ENCODE measurements at regions not wholly inside any gene's neighbourhood (a gene's known extent, or its start where the extent isn't known, plus 50 kb on each side); places are given as distances from the start of the nearest gene placed in this dataset.

GRCh38 chr10:30176776-30177533, 117.6 kb upstream of the JCAD start:
- no peak overlapping the region for H3K4me3 ChIP-seq (replicated peaks; ENCODE audit: low read depth, low read length)
- TF ChIP-seq CTCF (IDR thresholded peaks at IDR 0.05; ENCODE audit: low read depth, low read length, missing control alignments): no peak
- no peak for DNase-seq (ENCODE audit: extremely low read depth, low read depth)

GRCh38 chr10:30176182-30176581, 116.8 kb upstream of the JCAD start:
- no peak for TF ChIP-seq CTCF (IDR thresholded peaks at IDR 0.05; ENCODE audit: low read depth, low read length, missing control alignments)
- no peak for DNase-seq (ENCODE audit: extremely low read depth, low read depth)
- no peak overlapping the region for H3K4me3 ChIP-seq (replicated peaks; ENCODE audit: low read depth, low read length)

- no peak for DNase-seq (ENCODE audit: extremely low read depth, low read depth)
- TF ChIP-seq CTCF (IDR thresholded peaks at IDR 0.05; ENCODE audit: low read depth, low read length, missing control alignments): no peak
These were observed 113.3 kb upstream of the JCAD start for GRCh38 chr10:30172673-30173072.

GRCh38 chr10:30172091-30172490, 112.7 kb upstream of the JCAD start:
- H3K4me3 ChIP-seq (replicated peaks; ENCODE audit: low read depth, low read length): no peak overlapping the region
- TF ChIP-seq CTCF (IDR thresholded peaks at IDR 0.05; ENCODE audit: low read depth, low read length, missing control alignments): no peak
- DNase-seq (ENCODE audit: extremely low read depth, low read depth): no peak

More at GRCh38 chr10:30172673-30173072, 113.3 kb upstream of the JCAD start:
- H3K4me3 ChIP-seq (replicated peaks; ENCODE audit: low read depth, low read length): no peak overlapping the region

- no peak for DNase-seq (ENCODE audit: extremely low read depth, low read depth)
- no peak overlapping the region for H3K4me3 ChIP-seq (replicated peaks; ENCODE audit: low read depth, low read length)
- no peak for TF ChIP-seq CTCF (IDR thresholded peaks at IDR 0.05; ENCODE audit: low read depth, low read length, missing control alignments)
These were observed 112.2 kb upstream of the JCAD start for GRCh38 chr10:30171601-30172000.

GRCh38 chr10:30170814-30171213, 111.4 kb upstream of the JCAD start:
- no peak for DNase-seq (ENCODE audit: extremely low read depth, low read depth)
- no peak overlapping the region for H3K4me3 ChIP-seq (replicated peaks; ENCODE audit: low read depth, low read length)
- TF ChIP-seq CTCF (IDR thresholded peaks at IDR 0.05; ENCODE audit: low read depth, low read length, missing control alignments): no peak

GRCh38 chr10:30170146-30170545, 110.8 kb upstream of the JCAD start:
- DNase-seq (ENCODE audit: extremely low read depth, low read depth): no peak
- H3K4me3 ChIP-seq (replicated peaks; ENCODE audit: low read depth, low read length): no peak overlapping the region
- no peak for TF ChIP-seq CTCF (IDR thresholded peaks at IDR 0.05; ENCODE audit: low read depth, low read length, missing control alignments)

Data from HFF-Myc (cell line).